Urothelium cell line (cell line): ENCODE measurements at regions not wholly inside any gene's neighbourhood (a gene's known extent, or its start where the extent isn't known, plus 50 kb on each side); places are given as distances from the start of the nearest gene placed in this dataset.

Experiments
- DNase-seq: peaks from one replicate; pipeline ENCODE4 v3.0.0; 2011; ENCODE audit warnings: low spot score, mixed read lengths
- FAIRE-seq: peaks from 2 replicates; lab custom pipeline; 2011; peaks lifted over from hg19 to GRCh38; lab: Jason Lieb, UNC

DNA sequence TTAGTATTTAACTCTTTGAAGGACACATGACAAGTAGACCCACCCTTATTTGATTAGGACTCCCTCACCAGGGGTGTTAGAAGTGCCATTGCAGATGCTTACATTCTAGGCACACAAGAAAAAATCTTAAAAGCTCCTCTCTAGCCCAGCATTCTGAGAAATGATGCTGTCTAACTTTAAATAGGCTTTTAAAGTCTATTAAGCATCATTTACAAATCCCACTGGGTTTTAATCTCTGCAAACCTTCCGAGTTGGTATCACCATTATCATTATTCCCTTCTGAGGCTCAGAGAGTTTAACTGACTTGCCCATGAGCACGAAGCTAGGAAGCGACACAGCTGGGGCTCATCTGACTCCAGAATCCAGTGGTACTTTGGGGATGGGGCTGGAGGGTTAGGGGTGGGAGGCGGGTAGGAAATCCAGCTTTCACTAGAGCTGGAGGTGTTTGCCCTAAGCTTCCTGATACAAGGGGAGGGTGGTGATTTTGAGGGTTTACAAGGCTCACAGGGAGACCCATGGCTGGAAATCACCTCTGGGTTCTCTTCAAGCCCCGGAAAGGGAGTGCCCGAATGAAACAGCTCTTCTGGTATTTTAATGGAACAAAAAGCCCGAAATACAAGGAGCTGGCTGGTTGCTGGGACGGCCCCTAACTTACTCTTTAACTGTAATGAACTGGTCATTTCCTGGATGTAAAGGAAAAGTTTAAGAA lies 109.2 kb upstream of the FUT8 start:
- FAIRE-seq (peak; percentile 9), DNase-seq (no peak)

GRCh38 chr14:65303899-65304222 lies 108.7 kb upstream of the FUT8 start:
- FAIRE-seq (no peak), DNase-seq (no peak)

- peak; percentile 95 for FAIRE-seq
Observed at GRCh38 chr14:65304239-65304638, 108.3 kb upstream of the FUT8 start.

GRCh38 chr14:65304963-65305362 lies 107.6 kb upstream of the FUT8 start:
- DNase-seq = no peak
- FAIRE-seq = no peak

More at GRCh38 chr14:65304239-65304638, 108.3 kb upstream of the FUT8 start:
- DNase-seq = no peak

DNA sequence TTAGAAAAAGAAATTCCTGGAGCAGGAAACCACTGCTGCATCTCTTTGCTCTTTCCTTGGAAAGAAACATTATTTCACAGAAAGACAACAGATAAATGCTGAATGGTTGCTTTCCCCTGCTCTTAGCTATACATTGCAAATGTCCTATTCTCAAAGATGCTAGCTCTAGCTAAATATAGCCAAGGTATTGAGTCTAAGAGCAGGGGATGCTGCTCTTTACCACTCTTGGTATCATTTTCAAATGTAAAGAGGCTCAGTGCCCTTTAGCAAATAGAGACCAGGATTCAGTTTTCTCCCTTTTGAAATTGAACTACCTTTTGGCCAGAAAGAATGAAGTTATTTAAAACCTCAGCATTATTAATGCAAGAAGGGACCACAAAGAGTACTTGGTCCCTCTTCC lies 104.0 kb upstream of the FUT8 start:
- FAIRE-seq (no peak), DNase-seq (no peak)

- FAIRE-seq = no peak
- no peak for DNase-seq
Observed at GRCh38 chr14:65310568-65310967, 102.0 kb upstream of the FUT8 start.

GRCh38 chr14:65312859-65313258 lies 99.7 kb upstream of the FUT8 start:
- FAIRE-seq (no peak), DNase-seq (no peak)

- DNase-seq = no peak
- FAIRE-seq = no peak
Observed at GRCh38 chr14:65318636-65319506, 93.7 kb upstream of the FUT8 start.

- FAIRE-seq (no peak), DNase-seq (no peak)
Observed at GRCh38 chr14:65320661-65321308, 91.7 kb upstream of the FUT8 start.

- no peak for DNase-seq
- FAIRE-seq = peak; percentile 30
Observed at GRCh38 chr14:65321370-65321875, 91.1 kb upstream of the FUT8 start.

DNA sequence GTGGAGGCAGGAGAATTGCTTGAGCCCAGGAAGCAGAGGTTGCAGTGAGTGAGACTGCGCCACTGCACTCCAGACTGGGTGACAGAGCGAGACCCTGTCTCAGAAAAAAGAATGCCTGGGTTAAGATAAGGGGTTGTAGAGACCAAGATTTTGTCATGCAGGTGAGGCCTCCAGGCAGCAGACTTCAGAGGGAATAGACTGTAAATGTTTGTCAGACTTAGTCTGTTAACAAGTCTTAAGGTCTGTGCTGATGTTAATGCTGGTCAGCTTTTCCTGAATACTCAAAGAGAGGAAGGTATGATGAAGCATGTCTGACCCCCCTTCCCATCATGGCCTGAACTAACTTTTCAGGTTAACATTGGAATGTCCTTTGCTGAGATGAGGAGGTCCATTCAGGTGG lies 83.0 kb upstream of the FUT8 start:
- DNase-seq (no peak), FAIRE-seq (peak; percentile 17)

DNA sequence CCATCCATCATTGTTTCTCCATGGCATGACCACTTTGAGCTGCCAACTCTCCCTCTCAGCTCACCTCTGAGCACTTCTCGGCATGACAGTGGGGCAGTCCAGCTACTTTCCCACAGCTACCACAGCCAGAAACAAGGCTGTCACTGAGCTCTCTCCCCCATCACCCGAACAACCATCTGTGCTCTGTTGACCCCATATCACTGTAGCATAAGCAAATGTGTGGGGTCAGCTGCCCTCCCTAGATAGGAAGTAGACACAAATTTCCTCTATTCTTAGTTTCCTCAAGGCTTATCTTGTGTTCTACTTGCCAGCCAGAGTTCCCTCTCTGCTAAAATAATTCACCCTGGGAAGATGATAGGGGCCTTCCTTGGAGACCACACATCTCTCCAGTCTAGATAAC lies 82.6 kb upstream of the FUT8 start:
- no peak for DNase-seq
- no peak for FAIRE-seq

- DNase-seq (no peak), FAIRE-seq (no peak)
Observed at GRCh38 chr14:65330416-65330815, 82.1 kb upstream of the FUT8 start.

GRCh38 chr14:65331652-65332051 lies 80.9 kb upstream of the FUT8 start:
- no peak for FAIRE-seq
- DNase-seq = no peak

GRCh38 chr14:65332141-65332871 lies 80.2 kb upstream of the FUT8 start:
- no peak for FAIRE-seq
- no peak for DNase-seq

DNA sequence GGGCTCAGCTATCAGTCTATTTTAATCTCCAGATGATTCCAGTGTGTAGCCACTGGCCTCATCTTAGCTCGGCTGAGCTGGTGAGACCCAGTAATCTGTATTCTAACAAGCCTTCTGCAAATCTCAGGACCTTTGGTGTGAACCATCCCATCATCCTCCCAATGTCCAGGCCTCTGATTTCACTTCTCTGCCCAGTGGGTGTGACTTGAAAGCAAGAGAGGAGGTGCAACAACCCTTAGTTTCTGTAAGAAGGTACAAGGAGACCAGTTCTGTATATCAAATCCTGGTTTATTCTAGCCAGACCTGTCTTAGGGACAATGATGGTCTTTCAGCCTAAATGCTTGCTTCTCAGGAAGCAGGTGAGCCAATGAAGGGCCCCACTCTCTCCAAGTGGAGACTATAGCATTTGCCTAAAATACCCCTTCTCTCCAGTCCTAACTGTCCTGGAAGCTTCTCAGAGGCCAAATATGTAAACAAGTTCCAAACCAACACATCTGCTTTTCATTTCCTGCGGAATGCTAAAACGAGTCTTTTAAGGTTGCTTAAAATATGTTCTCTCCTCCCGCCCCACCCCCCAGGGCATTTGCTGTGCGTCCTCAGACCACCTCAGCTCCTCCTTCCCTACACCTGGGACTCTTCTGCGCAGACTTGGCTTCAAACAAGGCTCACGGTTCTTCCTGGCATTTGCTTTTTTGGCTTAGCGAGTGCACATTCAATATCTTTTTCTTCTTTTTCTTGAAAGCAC lies 78.4 kb upstream of the FUT8 start:
- DNase-seq (no peak), FAIRE-seq (no peak)

GRCh38 chr14:65334765-65335410 lies 77.6 kb upstream of the FUT8 start:
- FAIRE-seq = no peak
- DNase-seq = no peak

DNA sequence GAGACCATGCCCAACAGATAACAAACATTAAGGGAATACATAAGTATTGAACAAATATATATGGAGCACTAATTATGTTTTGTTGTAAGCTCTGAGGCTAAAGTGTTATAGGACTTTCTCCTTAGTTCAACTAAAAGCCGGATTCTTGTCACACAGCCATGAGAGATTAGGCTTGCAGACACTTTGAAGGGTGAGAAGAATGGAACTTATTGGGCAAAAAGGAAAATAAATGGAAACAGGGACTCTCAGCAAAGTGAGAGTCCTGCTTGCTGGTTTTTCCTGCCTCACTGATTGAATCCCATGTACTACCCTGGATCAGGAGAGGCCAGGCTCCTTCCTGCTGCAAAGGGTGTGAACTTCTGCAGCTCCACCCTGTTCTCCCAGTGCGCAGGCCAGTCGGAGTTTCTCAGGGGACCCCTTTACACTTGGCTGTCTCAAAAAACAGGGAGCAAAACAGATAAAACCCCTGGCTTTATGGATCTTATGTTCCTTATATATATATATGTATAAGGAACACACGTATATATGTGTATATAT lies 77.1 kb upstream of the FUT8 start:
- FAIRE-seq = peak; percentile 35

DNA sequence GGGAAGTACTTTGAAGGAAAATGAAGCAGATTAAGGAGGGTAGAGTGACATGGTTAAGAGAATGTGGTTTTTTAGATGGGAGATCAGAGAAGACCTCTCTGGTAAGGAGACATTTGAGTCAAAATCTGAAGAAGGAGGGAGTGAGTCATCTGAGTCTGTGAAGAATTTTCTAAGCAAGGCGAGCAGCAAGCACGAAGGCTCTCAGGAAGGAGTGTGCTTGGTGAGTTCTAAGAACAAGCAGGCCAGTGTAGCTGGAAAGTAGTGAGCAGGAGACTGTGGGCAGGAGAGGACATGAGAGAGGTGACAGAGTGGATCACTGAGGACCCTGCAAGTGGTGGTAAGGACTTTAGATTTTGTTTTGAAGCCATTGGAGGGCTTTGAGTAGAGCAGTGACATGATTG lies 76.3 kb upstream of the FUT8 start:
- DNase-seq (no peak), FAIRE-seq (no peak)

More for the DNA sequence above, 77.1 kb upstream of the FUT8 start:
- DNase-seq = no peak
